IMR-90 (cell line): ENCODE measurements at regions not wholly inside any gene's neighbourhood (a gene's known extent, or its start where the extent isn't known, plus 50 kb on each side); places are given as distances from the start of the nearest gene placed in this dataset.
"Not testable (repeated sequence)": the region's sequence is repeated elsewhere in the genome, so short reads cannot be mapped to it uniquely, and the experiment has no call there.

Experiments
- BHLHE40 ChIP-seq: fragments of 150-350 bp; IDR thresholded peaks from 2 replicates; pipeline ENCODE4 v1.6.1; 2016; ENCODE audit warnings: mild to moderate bottlenecking, low read depth, low read length
- CEBPB ChIP-seq: IDR thresholded peaks from 2 replicates; pipeline ENCODE4 v1.6.1; 2012; ENCODE audit warnings: low read depth, low read length, improper control_type of control experiment
- FOS ChIP-seq: fragments of 150-350 bp; IDR thresholded peaks from 2 replicates; pipeline ENCODE4 v1.6.1; 2016; ENCODE audit warnings: low read depth, low read length
- MXI1 ChIP-seq: IDR thresholded peaks from 2 replicates; pipeline ENCODE4 v1.6.1; 2012; ENCODE audit warnings: low read depth, mild to moderate bottlenecking, low read length, moderate library complexity, borderline replicate concordance
- NFE2L2 ChIP-seq: fragments of 150-350 bp; IDR thresholded peaks from 2 replicates; pipeline ENCODE4 v1.6.1; 2016; ENCODE audit warnings: low read depth, mild to moderate bottlenecking, low read length
- POLR2A ChIP-seq: IDR thresholded peaks from 2 replicates; pipeline ENCODE4 v1.6.1; 2012; ENCODE audit warnings: mild to moderate bottlenecking, low read depth, low read length
- RAD21 ChIP-seq: IDR thresholded peaks from 2 replicates; pipeline ENCODE4 v1.6.1; 2012; ENCODE audit warnings: low read length, improper control_type of control experiment
- RCOR1 ChIP-seq: IDR thresholded peaks from 2 replicates; pipeline ENCODE4 v1.6.1; 2012; ENCODE audit warnings: mild to moderate bottlenecking, low read length, improper control_type of control experiment; ENCODE audit not compliant: insufficient replicate concordance
- TF ChIP-seq, protein P1 (sequence below): conservative IDR thresholded peaks from 2 replicates; pipeline ENCODE4 v1.5.1; 2012; ENCODE audit warnings: mild to moderate bottlenecking, low read depth, low read length, improper control_type of control experiment

DNA sequence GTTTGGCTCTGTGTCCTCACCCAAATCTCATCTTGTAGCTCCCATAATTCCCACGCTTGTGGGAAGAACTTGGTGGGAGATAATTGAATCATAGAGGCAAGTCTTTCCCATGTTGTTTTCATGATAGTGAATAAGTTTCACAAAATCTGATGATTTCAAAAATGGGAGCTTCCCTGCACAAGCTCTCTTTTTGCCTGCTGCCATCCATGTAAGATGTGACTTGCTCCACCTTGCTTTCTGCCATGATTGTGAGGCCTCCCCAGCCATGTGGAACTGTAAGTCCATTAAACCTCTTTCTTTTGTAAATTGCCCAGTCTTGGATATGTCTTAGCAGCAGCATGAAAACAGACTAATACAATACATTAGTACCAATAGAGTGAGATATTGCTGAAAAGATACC lies 154.9 kb downstream of the DUSP10 start:
- TF ChIP-seq RAD21, RCOR1, POLR2A, BHLHE40, FOS, NFE2L2, CEBPB, MXI1: not testable (repeated sequence)
- TF ChIP-seq, protein P1, sequence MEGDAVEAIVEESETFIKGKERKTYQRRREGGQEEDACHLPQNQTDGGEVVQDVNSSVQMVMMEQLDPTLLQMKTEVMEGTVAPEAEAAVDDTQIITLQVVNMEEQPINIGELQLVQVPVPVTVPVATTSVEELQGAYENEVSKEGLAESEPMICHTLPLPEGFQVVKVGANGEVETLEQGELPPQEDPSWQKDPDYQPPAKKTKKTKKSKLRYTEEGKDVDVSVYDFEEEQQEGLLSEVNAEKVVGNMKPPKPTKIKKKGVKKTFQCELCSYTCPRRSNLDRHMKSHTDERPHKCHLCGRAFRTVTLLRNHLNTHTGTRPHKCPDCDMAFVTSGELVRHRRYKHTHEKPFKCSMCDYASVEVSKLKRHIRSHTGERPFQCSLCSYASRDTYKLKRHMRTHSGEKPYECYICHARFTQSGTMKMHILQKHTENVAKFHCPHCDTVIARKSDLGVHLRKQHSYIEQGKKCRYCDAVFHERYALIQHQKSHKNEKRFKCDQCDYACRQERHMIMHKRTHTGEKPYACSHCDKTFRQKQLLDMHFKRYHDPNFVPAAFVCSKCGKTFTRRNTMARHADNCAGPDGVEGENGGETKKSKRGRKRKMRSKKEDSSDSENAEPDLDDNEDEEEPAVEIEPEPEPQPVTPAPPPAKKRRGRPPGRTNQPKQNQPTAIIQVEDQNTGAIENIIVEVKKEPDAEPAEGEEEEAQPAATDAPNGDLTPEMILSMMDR = not testable (repeated sequence)
